ENCODE measurements at regions not wholly inside any gene's neighbourhood (a gene's known extent, or its start where the extent isn't known, plus 50 kb on each side); places are given as distances from the start of the nearest gene placed in this dataset.

DNA sequence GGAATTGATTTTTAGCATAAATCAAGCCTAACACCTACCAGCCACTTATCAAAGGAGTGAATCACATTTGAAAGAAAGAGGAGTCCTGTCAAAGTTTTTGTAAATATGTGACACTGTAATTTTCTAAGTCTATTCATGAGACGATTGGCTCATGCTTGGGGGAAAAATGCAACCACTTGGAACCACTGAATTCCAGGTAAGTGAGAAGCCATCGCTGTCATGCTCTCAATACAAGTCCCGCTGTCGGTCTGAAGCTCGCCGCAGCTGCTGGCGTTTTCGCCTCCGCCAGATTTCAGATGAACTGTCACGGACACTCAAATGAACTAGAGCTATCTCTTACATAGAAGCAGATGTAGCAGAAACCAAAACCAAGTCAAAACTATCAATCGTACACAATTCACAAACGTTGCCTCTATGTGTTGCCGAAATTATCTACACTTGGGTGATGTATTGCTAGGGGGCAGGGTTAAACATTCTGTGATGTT is 279.8 kb upstream of the FZD8 start:
- TF ChIP-seq, protein P1, sequence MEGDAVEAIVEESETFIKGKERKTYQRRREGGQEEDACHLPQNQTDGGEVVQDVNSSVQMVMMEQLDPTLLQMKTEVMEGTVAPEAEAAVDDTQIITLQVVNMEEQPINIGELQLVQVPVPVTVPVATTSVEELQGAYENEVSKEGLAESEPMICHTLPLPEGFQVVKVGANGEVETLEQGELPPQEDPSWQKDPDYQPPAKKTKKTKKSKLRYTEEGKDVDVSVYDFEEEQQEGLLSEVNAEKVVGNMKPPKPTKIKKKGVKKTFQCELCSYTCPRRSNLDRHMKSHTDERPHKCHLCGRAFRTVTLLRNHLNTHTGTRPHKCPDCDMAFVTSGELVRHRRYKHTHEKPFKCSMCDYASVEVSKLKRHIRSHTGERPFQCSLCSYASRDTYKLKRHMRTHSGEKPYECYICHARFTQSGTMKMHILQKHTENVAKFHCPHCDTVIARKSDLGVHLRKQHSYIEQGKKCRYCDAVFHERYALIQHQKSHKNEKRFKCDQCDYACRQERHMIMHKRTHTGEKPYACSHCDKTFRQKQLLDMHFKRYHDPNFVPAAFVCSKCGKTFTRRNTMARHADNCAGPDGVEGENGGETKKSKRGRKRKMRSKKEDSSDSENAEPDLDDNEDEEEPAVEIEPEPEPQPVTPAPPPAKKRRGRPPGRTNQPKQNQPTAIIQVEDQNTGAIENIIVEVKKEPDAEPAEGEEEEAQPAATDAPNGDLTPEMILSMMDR (conservative IDR thresholded peaks at IDR 0.05 in 1 of 2, IDR thresholded peaks at IDR 0.05 in 1 of 2; ENCODE audit: low read depth in 1 of 2, low read length in 2 of 2): no peak
- no peak for TF ChIP-seq EZH2 (IDR thresholded peaks at IDR 0.05; ENCODE audit: low read length, missing control alignments)

Measured in fibroblast of lung (primary cell).